IgD-negative memory B cell (primary cell): ENCODE measurements at regions not wholly inside any gene's neighbourhood (a gene's known extent, or its start where the extent isn't known, plus 50 kb on each side); places are given as distances from the start of the nearest gene placed in this dataset.
"Not testable (repeated sequence)": the region's sequence is repeated elsewhere in the genome, so short reads cannot be mapped to it uniquely, and the experiment has no call there.

Experiments
- H3K27ac Mint-ChIP-seq, 3 donors: one replicate each; pipeline ENCODE4 v1.8.0; 2020 to 2022; ENCODE audit warnings: mild to moderate bottlenecking in 3 of 3, mixed read lengths in 3 of 3, moderate library complexity in 1 of 3
- H3K27me3 Mint-ChIP-seq: one replicate; pipeline ENCODE4 v1.8.0; 2021; ENCODE audit warnings: mixed read lengths
- H3K36me3 Mint-ChIP-seq: one replicate; pipeline ENCODE4 v1.8.0; 2020; ENCODE audit warnings: mild to moderate bottlenecking, mixed read lengths
- H3K4me1 Mint-ChIP-seq, 3 donors: one replicate each; pipeline ENCODE4 v1.8.0; 2020 to 2022; ENCODE audit warnings: mixed read lengths in 3 of 3, mild to moderate bottlenecking in 1 of 3
- H3K4me3 Mint-ChIP-seq, 4 donors: one replicate each; pipeline ENCODE4 v1.8.0; 2020 to 2022; ENCODE audit warnings: mild to moderate bottlenecking in 4 of 4, mixed read lengths in 4 of 4, moderate library complexity in 3 of 4
- H3K9me3 Mint-ChIP-seq, 3 donors: one replicate each; pipeline ENCODE4 v1.8.0; 2020 to 2021; ENCODE audit warnings: mixed read lengths in 3 of 3, mild to moderate bottlenecking in 1 of 3

DNA sequence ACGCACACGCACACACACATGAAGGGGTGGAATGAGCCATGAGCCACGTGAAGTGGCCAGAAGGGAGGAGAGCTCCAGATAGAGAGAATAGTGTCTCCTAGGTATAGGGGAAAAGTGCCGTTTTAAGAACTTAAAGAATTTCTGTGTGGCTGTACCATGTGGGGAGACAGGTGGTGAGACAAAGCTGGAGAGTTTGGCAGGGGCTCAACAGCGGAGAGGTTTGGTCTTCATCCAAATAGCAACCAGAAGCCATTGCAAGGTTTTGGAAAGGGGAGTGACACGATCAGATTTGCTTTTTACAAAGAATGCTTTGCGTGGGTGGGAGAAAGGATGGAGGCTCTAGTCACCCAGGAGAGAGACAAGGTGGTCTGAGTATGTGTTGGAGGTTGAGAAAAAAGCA is 146.0 kb downstream of the IL20RB start:
- H3K9me3 Mint-ChIP-seq: peaks cover 0 to 1% (median 0%) of the 10 kb centered on the region in 3 donors
- H3K4me3 Mint-ChIP-seq: no peak overlapping the region
- H3K27ac Mint-ChIP-seq: no peak overlapping the region
- H3K36me3 Mint-ChIP-seq: no peaks in the 10 kb centered on the region
- H3K27me3 Mint-ChIP-seq: peaks cover 6% of the 10 kb centered on the region
- no peaks in the 10 kb centered on the region for H3K4me1 Mint-ChIP-seq

DNA sequence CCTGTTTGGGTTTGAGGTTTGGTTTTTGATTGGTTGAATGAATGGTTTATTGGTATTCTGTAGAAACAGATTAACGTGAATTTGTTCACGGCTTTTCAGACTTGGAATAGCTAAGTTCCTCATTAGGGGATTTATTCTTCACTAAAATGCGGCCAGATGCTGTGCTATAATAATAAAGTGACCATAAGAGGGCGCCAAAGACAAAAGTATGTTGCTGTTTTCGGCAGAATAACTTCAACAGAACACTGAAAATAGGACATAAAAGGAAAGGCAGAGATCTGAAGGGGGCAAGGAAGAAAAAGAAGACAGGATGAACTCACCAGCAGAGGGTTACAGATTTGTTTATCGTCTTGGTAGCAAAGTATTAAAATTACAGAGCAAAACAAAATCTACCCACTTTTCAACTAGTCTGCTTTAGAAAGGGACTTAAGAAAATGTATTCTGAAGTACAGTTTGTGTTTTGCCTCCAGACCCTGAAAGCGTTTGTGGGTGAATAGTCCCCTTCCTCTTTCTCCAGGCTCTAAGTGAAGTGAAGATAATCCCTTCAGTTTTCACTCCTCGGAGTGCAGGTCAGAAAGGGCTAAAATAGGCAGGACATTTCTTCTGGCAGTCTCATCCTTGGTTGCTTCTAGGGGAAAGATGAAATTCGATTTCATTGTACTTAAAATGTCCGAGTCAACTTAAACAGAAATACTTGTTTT is 147.6 kb downstream of the IL20RB start:
- no peaks in the 10 kb centered on the region for H3K4me1 Mint-ChIP-seq
- peaks cover 6% of the 10 kb centered on the region for H3K27me3 Mint-ChIP-seq
- H3K9me3 Mint-ChIP-seq: peaks cover 0 to 1% (median 0%) of the 10 kb centered on the region in 3 donors
- no peaks in the 10 kb centered on the region for H3K36me3 Mint-ChIP-seq
- no peak overlapping the region for H3K4me3 Mint-ChIP-seq
- no peak overlapping the region for H3K27ac Mint-ChIP-seq

DNA sequence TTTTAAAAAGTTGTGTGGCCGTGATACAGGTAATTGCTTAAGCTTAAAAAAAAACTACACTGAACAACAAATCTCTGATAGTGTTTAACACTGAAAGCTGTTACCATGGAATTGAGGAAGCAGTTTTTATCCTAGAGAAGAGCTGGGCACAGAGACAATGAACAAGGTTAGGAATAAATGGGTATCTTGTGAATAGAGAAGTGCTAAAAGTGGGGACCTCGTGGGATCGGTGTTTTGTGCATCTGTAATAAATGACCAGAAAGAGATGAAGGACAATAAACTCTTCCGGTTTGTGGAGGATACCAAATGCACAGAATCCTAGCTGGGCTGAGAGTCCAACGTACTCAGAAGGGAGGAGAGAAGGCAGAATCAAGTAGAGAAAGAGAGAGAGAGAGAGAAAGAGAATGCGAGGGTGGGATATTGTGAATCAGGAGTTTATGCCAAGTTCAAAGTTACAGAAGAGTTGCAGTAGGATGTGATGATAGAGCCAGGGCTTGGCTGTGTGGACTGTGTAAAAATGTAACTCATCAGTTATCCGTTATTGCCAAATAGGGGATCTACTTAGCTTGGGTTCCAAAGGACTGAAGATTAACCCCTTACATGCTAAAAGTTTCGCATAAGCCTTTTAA is 148.9 kb downstream of the IL20RB start:
- Mint-ChIP-seq H3K36me3 (no peaks in the 10 kb centered on the region), H3K4me3 (no peak overlapping the region), H3K9me3 (peaks cover 0 to 1% (median 0%) of the 10 kb centered on the region in 3 donors), H3K4me1 (no peaks in the 10 kb centered on the region), H3K27ac (no peak overlapping the region), H3K27me3 (peaks cover 3% of the 10 kb centered on the region)

DNA sequence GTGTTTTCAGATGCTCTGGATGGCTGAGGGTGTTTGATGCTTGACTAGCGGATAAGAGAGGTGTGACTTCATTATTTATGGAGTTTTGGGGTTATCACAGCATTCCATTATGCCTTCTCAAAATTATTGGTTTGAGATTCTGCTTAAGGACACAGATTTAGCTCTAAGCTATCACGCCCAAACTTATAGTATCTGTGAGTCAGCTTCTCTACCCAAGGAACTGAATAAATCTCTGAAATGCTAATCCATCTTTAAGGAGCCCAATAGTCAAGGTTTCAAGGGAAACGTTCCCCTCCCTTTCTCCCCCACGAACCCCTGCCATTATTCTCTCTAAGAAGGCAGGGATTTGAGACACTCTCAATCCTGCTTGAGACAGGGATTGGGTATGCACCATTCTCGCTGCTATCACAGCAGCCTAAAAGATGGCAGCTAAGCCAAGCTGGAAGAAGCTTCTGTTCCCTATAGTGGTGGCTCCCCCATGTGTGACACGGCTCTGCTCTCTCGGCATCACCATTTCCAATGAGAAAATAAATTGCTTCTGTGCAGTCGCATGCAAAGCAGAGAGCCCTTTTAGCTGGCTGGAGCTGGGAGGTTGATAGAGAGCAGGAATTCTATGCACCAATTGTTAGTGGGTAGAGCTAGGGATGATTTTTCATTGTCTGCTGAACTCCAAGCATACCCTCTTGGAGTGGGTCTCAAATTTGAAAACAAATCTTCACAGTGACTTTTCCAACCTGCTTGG is 151.1 kb downstream of the IL20RB start:
- no peak overlapping the region for H3K27ac Mint-ChIP-seq
- H3K9me3 Mint-ChIP-seq: no peaks in the 10 kb centered on the region
- H3K4me1 Mint-ChIP-seq: no peaks in the 10 kb centered on the region
- no peaks in the 10 kb centered on the region for H3K36me3 Mint-ChIP-seq
- no peak overlapping the region for H3K4me3 Mint-ChIP-seq
- peaks cover 3% of the 10 kb centered on the region for H3K27me3 Mint-ChIP-seq

DNA sequence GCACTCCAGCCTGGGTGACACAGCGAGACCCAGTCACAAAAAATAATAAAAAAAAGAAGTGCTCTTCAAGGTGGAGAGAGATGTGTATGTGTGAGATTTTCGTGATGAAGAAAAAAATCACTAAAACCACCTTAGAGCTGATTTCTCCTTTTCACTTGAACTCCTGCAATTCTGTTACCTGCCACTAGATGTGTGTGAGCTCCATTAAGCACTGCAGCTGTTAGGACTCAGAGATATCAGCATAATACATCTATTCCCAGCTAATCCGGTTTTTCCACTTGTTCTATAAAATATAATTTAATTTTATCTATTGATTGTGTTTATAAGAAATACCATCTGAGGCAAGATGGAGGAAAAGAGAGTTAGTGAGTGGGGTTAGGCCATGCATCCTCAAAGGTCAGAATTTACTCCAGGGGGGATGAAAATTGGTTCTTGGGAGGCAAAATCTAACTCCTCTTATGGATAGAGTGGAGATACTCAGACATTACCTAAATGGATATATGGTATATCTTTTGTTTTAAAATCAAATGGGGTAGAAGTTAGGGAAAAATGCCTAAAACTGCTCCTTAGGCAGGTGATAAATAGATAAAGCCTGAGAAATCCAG is 152.7 kb downstream of the IL20RB start:
- no peaks in the 10 kb centered on the region for H3K36me3 Mint-ChIP-seq
- H3K27me3 Mint-ChIP-seq: peaks cover 3% of the 10 kb centered on the region
- no peaks in the 10 kb centered on the region for H3K4me1 Mint-ChIP-seq
- no peak overlapping the region for H3K4me3 Mint-ChIP-seq
- no peaks in the 10 kb centered on the region for H3K9me3 Mint-ChIP-seq
- no peak overlapping the region for H3K27ac Mint-ChIP-seq

DNA sequence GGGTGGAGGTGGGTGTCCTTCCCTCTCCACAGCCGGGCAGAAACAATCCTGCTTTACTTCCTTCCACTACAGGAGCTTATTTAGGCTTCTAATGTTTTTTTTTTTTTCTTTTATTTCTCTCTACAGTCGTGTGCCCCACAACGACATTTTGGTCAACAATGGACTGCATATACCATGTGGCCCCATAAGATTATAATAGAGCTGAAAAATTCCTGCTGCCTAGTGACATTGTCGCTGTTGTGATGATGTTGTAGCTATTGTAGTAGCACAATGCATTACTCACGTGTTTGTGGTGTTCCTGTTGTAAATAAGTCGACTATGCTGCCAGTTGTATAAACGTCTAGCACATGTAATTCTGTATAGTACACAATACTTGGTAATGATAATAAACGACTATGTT is 153.7 kb downstream of the IL20RB start:
- Mint-ChIP-seq H3K9me3 (no peaks in the 10 kb centered on the region), H3K36me3 (no peaks in the 10 kb centered on the region), H3K4me1 (no peaks in the 10 kb centered on the region), H3K4me3 (no peak overlapping the region), H3K27ac (no peak overlapping the region), H3K27me3 (peaks cover under 1% of the 10 kb centered on the region)

DNA sequence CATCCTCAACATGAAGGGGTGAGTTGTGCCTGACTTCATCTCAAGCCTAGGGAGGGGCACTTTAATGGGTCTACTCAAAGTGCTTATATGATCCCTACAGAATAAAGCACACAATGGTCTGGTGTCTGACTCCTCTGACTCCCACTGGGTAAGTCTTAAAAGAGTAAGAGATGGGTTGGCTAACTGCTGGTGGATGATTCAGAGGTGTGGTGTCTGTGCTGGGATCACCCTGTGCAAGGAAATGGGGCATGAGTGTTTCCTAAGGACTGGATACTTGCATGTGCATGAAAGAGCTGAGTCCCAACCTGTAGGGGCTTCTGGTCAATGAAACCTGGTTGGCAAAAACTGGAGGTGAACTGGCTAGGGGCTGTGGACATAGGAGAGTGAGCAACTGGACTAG is 158.8 kb downstream of the IL20RB start:
- Mint-ChIP-seq H3K4me1 (no peaks in the 10 kb centered on the region), H3K9me3 (peaks cover 0 to 2% (median 0%) of the 10 kb centered on the region in 3 donors), H3K4me3 (no peak overlapping the region), H3K27me3 (no peaks in the 10 kb centered on the region), H3K36me3 (no peaks in the 10 kb centered on the region), H3K27ac (no peak overlapping the region)

DNA sequence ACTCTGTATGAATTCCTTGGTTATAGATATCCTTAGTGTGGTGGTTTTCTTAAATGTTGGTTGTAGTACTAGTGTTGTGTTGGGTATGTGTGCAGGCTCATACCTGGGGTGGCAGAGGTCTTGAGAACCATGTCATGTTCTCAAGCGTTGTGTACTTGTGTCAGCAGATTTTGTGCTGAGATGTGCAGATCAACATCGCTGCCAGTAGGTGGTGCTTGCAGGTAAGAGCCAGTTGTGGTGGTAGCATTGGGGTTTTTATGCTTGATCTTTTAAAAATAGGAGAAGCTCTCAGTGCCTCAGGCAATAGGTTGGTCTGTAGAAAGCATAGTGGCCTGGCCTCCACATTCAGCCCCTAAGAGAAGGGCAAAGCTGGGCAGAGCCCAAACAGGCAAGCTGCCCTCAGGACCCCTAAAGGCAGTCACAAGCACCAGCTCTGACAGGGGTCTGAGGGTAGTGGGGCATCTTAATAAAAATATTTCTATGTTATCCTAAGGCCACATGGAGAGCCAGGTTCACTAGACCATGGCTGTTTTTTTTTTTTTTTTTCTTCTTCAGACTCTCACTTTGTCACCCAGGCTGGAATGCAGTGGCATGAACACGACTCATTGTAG is 164.0 kb downstream of the IL20RB start:
- Mint-ChIP-seq H3K4me1 (peaks cover 0 to under 1% (median 0%) of the 10 kb centered on the region in 3 donors), H3K36me3 (no peaks in the 10 kb centered on the region), H3K4me3 (no peak overlapping the region), H3K27me3 (no peaks in the 10 kb centered on the region), H3K27ac (no peak overlapping the region), H3K9me3 (peaks cover 0 to 2% (median 0%) of the 10 kb centered on the region in 3 donors)

DNA sequence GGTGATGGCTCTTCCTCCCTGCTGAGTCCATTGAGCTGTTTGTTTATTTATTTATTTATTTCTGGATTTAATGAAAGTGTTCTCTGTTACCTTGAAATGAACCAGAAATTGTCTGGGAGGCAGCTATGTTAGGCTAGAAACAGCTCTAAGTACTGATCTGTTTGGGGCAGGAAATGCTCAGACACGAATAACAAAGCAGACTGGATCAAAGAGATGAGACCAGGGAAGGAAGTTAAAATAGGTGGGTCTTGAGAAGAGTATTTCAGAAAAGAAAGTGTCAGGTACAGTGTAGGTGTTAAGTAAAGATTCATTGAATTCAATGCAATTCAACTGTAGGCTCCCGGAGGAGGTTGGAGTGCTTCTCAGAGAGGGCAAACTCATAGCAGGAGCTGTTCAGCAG is 173.3 kb downstream of the IL20RB start:
- no peak overlapping the region for H3K27ac Mint-ChIP-seq

DNA sequence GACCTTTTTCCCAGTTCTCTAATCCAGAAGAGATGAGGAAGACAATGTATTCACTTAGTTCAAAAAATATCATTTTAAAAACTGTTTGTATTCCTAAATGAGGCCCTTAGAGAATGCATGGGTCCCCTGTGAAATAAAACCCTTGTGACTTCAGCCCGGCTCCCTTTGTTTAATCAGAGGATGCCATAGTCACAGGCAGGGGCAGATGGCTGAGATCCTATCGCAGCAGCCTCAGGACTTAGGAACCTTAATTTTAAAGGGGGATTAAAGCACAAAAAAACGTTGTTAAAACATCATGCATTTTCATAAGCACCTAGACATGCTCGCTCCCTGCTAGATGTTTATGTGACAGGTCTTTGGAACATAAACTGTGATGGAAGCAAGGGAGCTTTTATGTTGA is 176.6 kb downstream of the IL20RB start:
- Mint-ChIP-seq H3K4me1 (peaks cover 0 to 2% (median 2%) of the 10 kb centered on the region in 3 donors), H3K9me3 (peaks cover 0 to 2% (median 1%) of the 10 kb centered on the region in 3 donors), H3K4me3 (no peak overlapping the region), H3K36me3 (no peaks in the 10 kb centered on the region), H3K27me3 (peaks cover 7% of the 10 kb centered on the region), H3K27ac (no peak overlapping the region)

More for the DNA sequence above, 173.3 kb downstream of the IL20RB start:
- H3K4me3 Mint-ChIP-seq: no peak overlapping the region
- H3K4me1 Mint-ChIP-seq: peaks cover 0 to 2% (median 2%) of the 10 kb centered on the region in 3 donors
- H3K9me3 Mint-ChIP-seq: peaks cover 0 to 2% (median 2%) of the 10 kb centered on the region in 3 donors
- no peaks in the 10 kb centered on the region for H3K36me3 Mint-ChIP-seq
- H3K27me3 Mint-ChIP-seq: peaks cover 4% of the 10 kb centered on the region

DNA sequence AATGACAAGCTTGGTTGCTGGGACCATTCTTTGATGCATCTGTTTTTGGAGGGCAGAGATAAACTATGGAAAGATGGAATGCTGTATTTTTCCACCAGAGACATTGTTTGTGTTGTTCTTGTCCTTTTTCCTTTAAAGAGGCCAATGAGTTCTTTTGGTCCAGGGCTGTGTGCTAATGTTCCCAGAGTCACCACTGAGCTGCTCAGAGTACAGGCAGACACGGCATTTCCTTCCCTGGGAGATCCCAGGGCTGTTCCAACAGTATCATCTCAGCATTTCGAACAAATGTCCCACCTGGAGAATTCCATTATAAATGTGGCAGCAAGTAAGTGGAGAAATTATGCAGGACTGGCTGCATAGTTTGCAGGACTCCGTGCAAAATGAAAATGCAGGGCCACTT is 190.6 kb downstream of the IL20RB start:
- H3K4me3 Mint-ChIP-seq: no peak overlapping the region
- H3K27ac Mint-ChIP-seq: no peak overlapping the region
- H3K9me3 Mint-ChIP-seq: peaks cover 0 to 3% (median 0%) of the 10 kb centered on the region in 3 donors
- H3K27me3 Mint-ChIP-seq: peaks cover 4% of the 10 kb centered on the region
- no peaks in the 10 kb centered on the region for H3K4me1 Mint-ChIP-seq
- no peaks in the 10 kb centered on the region for H3K36me3 Mint-ChIP-seq

DNA sequence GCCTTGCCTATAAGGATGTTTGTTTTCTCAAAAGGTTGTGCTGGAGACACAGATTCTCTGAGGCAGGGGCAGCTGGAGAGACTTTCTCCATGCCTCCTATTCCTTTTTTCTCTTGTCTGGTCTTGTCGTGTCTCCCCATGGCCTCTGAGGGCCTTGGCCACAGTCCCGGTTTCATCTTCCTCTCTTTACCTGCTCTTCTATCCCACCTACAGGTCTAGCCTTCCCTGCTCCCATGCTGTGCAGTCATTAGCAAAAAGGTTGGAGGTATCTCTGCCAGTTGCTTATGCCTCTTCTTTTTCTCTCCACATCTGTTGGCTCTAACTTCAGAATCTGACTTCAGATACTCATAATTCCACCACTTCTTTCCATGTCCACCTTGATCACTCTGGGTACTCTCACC is 191.1 kb downstream of the IL20RB start:
- Mint-ChIP-seq H3K27ac (no peak overlapping the region), H3K27me3 (peaks cover 4% of the 10 kb centered on the region), H3K4me3 (no peak overlapping the region), H3K9me3 (peaks cover 0 to 3% (median 0%) of the 10 kb centered on the region in 3 donors), H3K36me3 (no peaks in the 10 kb centered on the region), H3K4me1 (no peaks in the 10 kb centered on the region)

DNA sequence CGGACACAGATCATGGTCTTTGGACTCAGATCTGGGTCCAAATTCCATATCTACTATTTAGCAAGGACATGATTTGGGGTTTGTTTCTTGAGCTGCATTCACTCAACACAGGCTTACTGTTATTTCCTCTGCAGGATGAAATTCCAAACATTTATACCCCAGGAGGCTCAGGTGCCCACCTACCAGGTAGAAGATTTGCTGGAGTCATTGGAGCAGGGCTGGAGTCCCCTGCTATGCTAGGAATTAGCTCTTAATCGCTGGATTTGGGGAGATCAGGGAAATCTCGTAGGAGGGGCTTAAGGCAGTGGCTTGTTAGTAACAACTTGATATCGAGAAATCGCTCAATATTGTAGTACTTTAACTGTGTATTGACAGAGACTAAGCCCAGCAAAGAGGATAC is 193.0 kb downstream of the IL20RB start:
- Mint-ChIP-seq H3K9me3 (no peaks in the 10 kb centered on the region), H3K36me3 (no peaks in the 10 kb centered on the region), H3K27ac (no peak overlapping the region), H3K27me3 (peaks cover 4% of the 10 kb centered on the region), H3K4me3 (no peak overlapping the region), H3K4me1 (no peaks in the 10 kb centered on the region)

DNA sequence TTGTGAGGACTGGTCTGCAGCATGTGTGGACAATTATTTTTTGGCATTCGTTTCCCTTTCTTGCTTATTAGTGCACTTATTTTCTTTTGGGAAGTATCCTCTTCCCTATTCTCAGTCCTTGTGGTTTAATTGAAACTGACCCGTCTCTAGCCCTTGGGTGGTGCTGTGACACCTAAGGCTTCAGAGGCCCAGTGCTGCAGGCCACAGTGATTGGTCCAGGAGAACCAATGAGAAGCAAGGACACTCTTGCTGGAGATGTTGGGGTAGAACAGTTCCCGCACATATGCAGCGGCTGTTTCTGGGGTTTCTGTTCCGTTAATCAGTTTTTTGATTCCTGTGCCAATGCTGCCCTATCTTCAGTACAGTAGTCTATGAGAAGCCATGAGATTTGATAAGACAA is 195.3 kb downstream of the IL20RB start:
- not testable (repeated sequence) for H3K27ac Mint-ChIP-seq, H3K36me3 Mint-ChIP-seq, H3K4me1 Mint-ChIP-seq, H3K9me3 Mint-ChIP-seq, H3K4me3 Mint-ChIP-seq, H3K27me3 Mint-ChIP-seq
